OCI-LY1 (cell line): ENCODE measurements at regions not wholly inside any gene's neighbourhood (a gene's known extent, or its start where the extent isn't known, plus 50 kb on each side); places are given as distances from the start of the nearest gene placed in this dataset.

Source experiments
- H2AFZ ChIP-seq: fragments of 200-600 bp; sonication (generic), shearing (Covaris generic); 2 replicates; pipeline ENCODE4 v1.6.0; 2014; ENCODE audit warnings: antibody characterized with exemption, mild to moderate bottlenecking, low read length
- H3F3A ChIP-seq: fragments of 200-600 bp; sonication (generic), shearing (Covaris generic); 2 replicates; pipeline ENCODE4 v1.6.0; 2014; ENCODE audit warnings: mild to moderate bottlenecking, antibody characterized with exemption, low read length, moderate library complexity; ENCODE audit not compliant: insufficient read depth
- H3K27ac ChIP-seq: fragments of 200-600 bp; sonication (generic); 2 replicates; pipeline ENCODE4 v1.5.1; 2014; ENCODE audit warnings: low read length, mixed run types, mild to moderate bottlenecking, low read depth; ENCODE audit not compliant: poor library complexity, severe bottlenecking
- H3K27me3 ChIP-seq: fragments of 200-600 bp; sonication (generic); 2 replicates; pipeline ENCODE4 v1.6.0; 2014; ENCODE audit warnings: antibody characterized with exemption, mild to moderate bottlenecking, low read length, moderate library complexity; ENCODE audit not compliant: insufficient read depth
- H3K36me3 ChIP-seq: fragments of 200-600 bp; sonication (generic); 2 replicates; pipeline ENCODE4 v1.6.1; 2014; ENCODE audit warnings: mild to moderate bottlenecking, antibody characterized with exemption, low read length, moderate library complexity, mixed read lengths; ENCODE audit not compliant: insufficient read depth
- H3K4me1 ChIP-seq: fragments of 200-600 bp; sonication (generic); 2 replicates; pipeline ENCODE4 v1.5.1; 2014; ENCODE audit warnings: mild to moderate bottlenecking, low read length, moderate library complexity; ENCODE audit not compliant: insufficient read depth, severe bottlenecking
- H3K4me2 ChIP-seq: fragments of 200-600 bp; sonication (generic), shearing (Covaris generic); 2 replicates; pipeline ENCODE4 v1.6.1; 2014; ENCODE audit warnings: low read length
- H3K4me3 ChIP-seq: fragments of 200-600 bp; sonication (generic); 2 replicates; pipeline ENCODE4 v1.5.1; 2014; ENCODE audit warnings: low read length, low read depth, mild to moderate bottlenecking, mixed read lengths; ENCODE audit not compliant: poor library complexity, severe bottlenecking
- H3K79me2 ChIP-seq: fragments of 200-600 bp; shearing (Covaris generic); 2 replicates; pipeline ENCODE4 v1.6.1; 2016; ENCODE audit warnings: mixed run types, low read length, mixed read lengths; ENCODE audit not compliant: insufficient read depth
- H3K9ac ChIP-seq: fragments of 200-600 bp; sonication (generic), shearing (Covaris generic); 2 replicates; pipeline ENCODE4 v1.6.1; 2014; ENCODE audit warnings: mild to moderate bottlenecking, low read length, mixed read lengths
- H3K9me2 ChIP-seq: fragments of 200-600 bp; sonication (generic), shearing (Covaris generic); 2 replicates; pipeline ENCODE4 v1.6.1; 2014; ENCODE audit warnings: low read depth, mild to moderate bottlenecking, low read length, mixed read lengths
- H3K9me3 ChIP-seq: fragments of 200-600 bp; shearing (Covaris generic); 2 replicates; pipeline ENCODE4 v1.6.1; 2014; ENCODE audit warnings: low read length, mixed read lengths
- H4K20me1 ChIP-seq: fragments of 200-600 bp; sonication (generic), shearing (Covaris generic); 2 replicates; pipeline ENCODE4 v1.6.0; 2016; ENCODE audit warnings: mild to moderate bottlenecking, low read length; ENCODE audit not compliant: insufficient read depth
- EZH2 ChIP-seq: fragments of 200-600 bp; sonication (generic), shearing (Covaris generic); IDR thresholded peaks from 2 replicates; pipeline ENCODE4 v1.8.0; 2017; ENCODE audit warnings: borderline replicate concordance, mixed run types, mild to moderate bottlenecking, antibody characterized with exemption, low read length, moderate library complexity, mixed read lengths
- TF ChIP-seq, protein P1 (sequence below): fragments of 200-600 bp; sonication (generic), shearing (Covaris generic); IDR thresholded peaks from 2 replicates; pipeline ENCODE4 v1.5.1; 2017; ENCODE audit warnings: mild to moderate bottlenecking, antibody characterized with exemption, low read length, moderate library complexity, mixed read lengths

DNA sequence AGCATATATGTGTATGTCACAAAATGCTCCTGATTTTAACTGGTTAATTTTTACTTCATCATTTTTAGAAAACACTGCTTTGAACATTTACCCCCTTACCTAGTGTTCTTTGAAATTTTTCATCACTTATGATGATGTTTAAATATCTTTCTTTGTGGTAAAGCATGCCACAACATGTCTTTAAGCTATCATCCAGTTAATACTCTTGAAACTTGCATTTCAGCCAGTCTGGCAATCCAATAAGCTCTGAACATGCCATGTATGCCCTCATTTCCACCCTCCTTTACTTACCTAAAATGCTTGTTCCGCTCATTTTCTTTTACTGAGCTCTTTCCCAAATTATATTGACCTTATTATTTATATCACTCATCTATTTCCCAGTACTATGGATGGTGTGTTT, 581.2 kb downstream of the RAPGEF2 start:
- H3K27ac ChIP-seq = no peak overlapping the region
- TF ChIP-seq, protein P1, sequence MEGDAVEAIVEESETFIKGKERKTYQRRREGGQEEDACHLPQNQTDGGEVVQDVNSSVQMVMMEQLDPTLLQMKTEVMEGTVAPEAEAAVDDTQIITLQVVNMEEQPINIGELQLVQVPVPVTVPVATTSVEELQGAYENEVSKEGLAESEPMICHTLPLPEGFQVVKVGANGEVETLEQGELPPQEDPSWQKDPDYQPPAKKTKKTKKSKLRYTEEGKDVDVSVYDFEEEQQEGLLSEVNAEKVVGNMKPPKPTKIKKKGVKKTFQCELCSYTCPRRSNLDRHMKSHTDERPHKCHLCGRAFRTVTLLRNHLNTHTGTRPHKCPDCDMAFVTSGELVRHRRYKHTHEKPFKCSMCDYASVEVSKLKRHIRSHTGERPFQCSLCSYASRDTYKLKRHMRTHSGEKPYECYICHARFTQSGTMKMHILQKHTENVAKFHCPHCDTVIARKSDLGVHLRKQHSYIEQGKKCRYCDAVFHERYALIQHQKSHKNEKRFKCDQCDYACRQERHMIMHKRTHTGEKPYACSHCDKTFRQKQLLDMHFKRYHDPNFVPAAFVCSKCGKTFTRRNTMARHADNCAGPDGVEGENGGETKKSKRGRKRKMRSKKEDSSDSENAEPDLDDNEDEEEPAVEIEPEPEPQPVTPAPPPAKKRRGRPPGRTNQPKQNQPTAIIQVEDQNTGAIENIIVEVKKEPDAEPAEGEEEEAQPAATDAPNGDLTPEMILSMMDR = no peak
- no peak for TF ChIP-seq EZH2
- no peak overlapping the region for H3K9ac ChIP-seq
- H3K9me2 ChIP-seq = no peaks in the 10 kb centered on the region
- H3K79me2 ChIP-seq = no peaks in the 10 kb centered on the region
- no peak overlapping the region for H2AFZ ChIP-seq
- H3K4me1 ChIP-seq = no peaks in the 10 kb centered on the region
- H3K4me2 ChIP-seq = no peak overlapping the region
- H3K4me3 ChIP-seq = no peak overlapping the region
- no peaks in the 10 kb centered on the region for H3F3A ChIP-seq
- no peaks in the 10 kb centered on the region for H4K20me1 ChIP-seq
- H3K9me3 ChIP-seq = no peaks in the 10 kb centered on the region
- no peaks in the 10 kb centered on the region for H3K36me3 ChIP-seq
- H3K27me3 ChIP-seq = no peaks in the 10 kb centered on the region

DNA sequence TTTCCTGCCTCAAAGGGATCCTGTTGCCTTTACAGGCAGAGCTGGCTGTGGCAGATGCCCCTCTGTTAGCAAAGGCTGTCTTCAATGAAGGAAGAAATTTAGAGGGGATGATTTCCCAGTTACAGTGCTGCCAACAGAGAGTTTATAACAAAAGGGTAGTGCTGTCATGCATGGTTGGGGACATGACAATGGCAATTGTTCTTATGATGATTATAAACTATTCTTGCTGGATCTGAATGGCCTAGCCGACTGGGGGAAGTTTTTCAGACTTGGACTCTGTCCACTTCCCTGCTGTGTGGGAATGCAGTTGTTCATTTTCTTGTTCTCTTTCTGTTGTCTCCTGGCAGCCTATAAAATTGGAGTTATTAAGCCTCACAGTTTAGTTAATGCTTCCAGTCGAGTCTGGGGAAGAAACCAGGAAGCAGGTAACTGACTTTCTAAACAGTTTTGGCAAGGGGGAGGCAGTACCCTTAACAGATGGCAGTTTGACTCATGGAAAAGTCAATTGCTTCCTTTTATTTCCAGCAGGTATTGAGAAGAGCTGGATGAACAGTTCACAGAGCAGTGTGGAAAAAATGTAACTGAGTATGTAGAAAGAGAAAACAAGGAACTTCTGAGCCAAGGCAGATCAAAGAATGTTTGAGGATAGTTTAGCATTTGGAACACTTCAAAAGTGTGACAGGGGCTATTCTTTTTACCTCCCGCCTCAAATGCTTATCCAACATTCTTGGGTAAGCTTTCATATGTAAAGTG, 582.6 kb downstream of the RAPGEF2 start:
- Histone ChIP-seq H3K4me2 (no peak overlapping the region), H2AFZ (no peak overlapping the region), H3K36me3 (no peaks in the 10 kb centered on the region), H3K27me3 (no peaks in the 10 kb centered on the region), H3K4me1 (no peaks in the 10 kb centered on the region), H3K79me2 (no peaks in the 10 kb centered on the region), H3K9me3 (no peaks in the 10 kb centered on the region), H4K20me1 (no peaks in the 10 kb centered on the region), H3K4me3 (no peak overlapping the region), H3K9ac (no peak overlapping the region), H3K9me2 (no peaks in the 10 kb centered on the region), H3F3A (no peaks in the 10 kb centered on the region), H3K27ac (no peak overlapping the region)
- no peak for TF ChIP-seq EZH2
- TF ChIP-seq, protein P1 = no peak

DNA sequence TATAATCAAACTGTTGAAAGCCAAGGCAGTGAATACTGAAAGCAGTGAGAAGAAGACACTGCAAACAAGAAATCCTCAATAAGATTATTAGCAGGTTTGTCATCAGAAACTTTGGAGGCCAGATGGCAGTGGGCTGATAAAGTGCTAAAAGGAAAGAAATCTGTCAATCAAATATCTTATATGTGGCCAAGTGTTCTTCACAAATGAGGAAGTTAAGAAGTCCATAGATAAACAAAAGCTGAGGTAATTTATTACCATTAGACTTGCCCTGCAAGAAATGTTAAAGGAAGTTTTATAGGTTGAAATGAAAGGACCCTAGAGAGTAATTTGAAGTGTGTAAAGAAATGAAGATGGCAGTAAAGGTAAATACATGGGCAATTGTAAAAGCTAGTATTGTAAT, 586.6 kb downstream of the RAPGEF2 start:
- H3K4me3 ChIP-seq = no peak overlapping the region
- H3K79me2 ChIP-seq = no peaks in the 10 kb centered on the region
- H3K27me3 ChIP-seq = no peaks in the 10 kb centered on the region
- H3K4me1 ChIP-seq = no peaks in the 10 kb centered on the region
- no peak overlapping the region for H2AFZ ChIP-seq
- H3K9me3 ChIP-seq = no peaks in the 10 kb centered on the region
- no peaks in the 10 kb centered on the region for H3K9me2 ChIP-seq
- H3K36me3 ChIP-seq = no peaks in the 10 kb centered on the region
- no peak overlapping the region for H3K9ac ChIP-seq
- no peak for TF ChIP-seq EZH2
- TF ChIP-seq, protein P1 = no peak
- no peaks in the 10 kb centered on the region for H3F3A ChIP-seq
- no peak overlapping the region for H3K4me2 ChIP-seq
- no peaks in the 10 kb centered on the region for H4K20me1 ChIP-seq
- H3K27ac ChIP-seq = no peak overlapping the region
